ENCODE measurements at regions not wholly inside any gene's neighbourhood (a gene's known extent, or its start where the extent isn't known, plus 50 kb on each side); places are given as distances from the start of the nearest gene placed in this dataset.
"Not testable (repeated sequence)": the region's sequence is repeated elsewhere in the genome, so short reads cannot be mapped to it uniquely, and the experiment has no call there.

- not testable (repeated sequence) for TF ChIP-seq FOS (IDR thresholded peaks at IDR 0.05; ENCODE audit: borderline replicate concordance, insufficient read depth, low read length); CTCF (IDR thresholded peaks at IDR 0.05; ENCODE audit: extremely low read depth in 1 of 2, insufficient read depth in 1 of 2, low read depth in 1 of 2, low read length in 2 of 2); EZH2 (IDR thresholded peaks at IDR 0.05; ENCODE audit: borderline replicate concordance, low read depth, low read length, severe bottlenecking); POLR2A (IDR thresholded peaks at IDR 0.05; ENCODE audit: low read depth, low read length); POLR2AphosphoS5 (IDR thresholded peaks at IDR 0.05; ENCODE audit: insufficient read depth, low read depth, low read length); JUN (IDR thresholded peaks at IDR 0.05; ENCODE audit: borderline replicate concordance, insufficient read depth, insufficient read length, low read depth); MAX (IDR thresholded peaks at IDR 0.05; ENCODE audit: insufficient read depth, insufficient read length); MYC (IDR thresholded peaks at IDR 0.05; ENCODE audit: low read depth, low read length); GATA2 (IDR thresholded peaks at IDR 0.05; ENCODE audit: insufficient read depth, insufficient read length, low read depth, low read length)
These were observed 618.1 kb downstream of the PDHA2 start for GRCh38 chr4:96458031-96458430.
